CD4-positive, alpha-beta memory T cell (primary cell): ENCODE measurements at regions not wholly inside any gene's neighbourhood (a gene's known extent, or its start where the extent isn't known, plus 50 kb on each side); places are given as distances from the start of the nearest gene placed in this dataset.

ENCODE experiments used
- CTCF ChIA-PET: fragments of 350-600 bp; sonication (Branson Sonifier 250); formaldehyde crosslinking; loops from one replicate; lab custom pipeline; 2021; ENCODE audit warnings: inconsistent platforms; ENCODE audit not compliant: partially characterized antibody; lab: Charles Lee
- POLR2A ChIA-PET: fragments of 350-600 bp; sonication (Branson Sonifier 250); formaldehyde crosslinking; loops from one replicate; lab custom pipeline; 2021; ENCODE audit not compliant: partially characterized antibody; lab: Charles Lee
- DNase-seq, 5 donors: peaks; one replicate each; pipeline versions ENCODE4 v3.0.0 to v3.0.0-alpha.2; 2020 to 2022; ENCODE audit warnings: mixed read lengths in 1 of 5
- H3K27ac ChIP-seq: one replicate; pipeline ENCODE4 v1.7.0; 2013; ENCODE audit warnings: low read depth, low read length
- H3K27me3 ChIP-seq: 2 replicates; pipeline ENCODE4 v1.7.0; 2013; ENCODE audit warnings: mild to moderate bottlenecking, low read length, moderate library complexity; ENCODE audit not compliant: insufficient read depth
- H3K36me3 ChIP-seq: 2 replicates; pipeline ENCODE4 v1.7.0; 2013; ENCODE audit warnings: mild to moderate bottlenecking, low read length, moderate library complexity; ENCODE audit not compliant: insufficient read depth
- H3K4me1 ChIP-seq: 2 replicates; pipeline ENCODE4 v1.7.0; 2013; ENCODE audit warnings: mild to moderate bottlenecking, low read length, moderate library complexity; ENCODE audit not compliant: insufficient read depth
- H3K4me3 ChIP-seq, 2 donors: one replicate each; pipeline ENCODE4 v1.7.0; 2013; ENCODE audit warnings: low read length in 2 of 2, mild to moderate bottlenecking in 1 of 2
- H3K9me3 ChIP-seq, 2 donors: one replicate each; pipeline ENCODE4 v1.7.0; 2013; ENCODE audit warnings: low read length in 2 of 2, control low read depth in 1 of 2; ENCODE audit not compliant: control insufficient read depth in 1 of 2
- H3K27ac Mint-ChIP-seq, 7 donors: one replicate each; pipeline ENCODE4 v1.8.0; 2020 to 2021; ENCODE audit warnings: mixed read lengths in 7 of 7, mild to moderate bottlenecking in 6 of 7, inconsistent platforms in 3 of 7, moderate library complexity in 3 of 7
- H3K27me3 Mint-ChIP-seq, 2 donors: one replicate each; pipeline ENCODE4 v1.8.0; 2020 to 2021; ENCODE audit warnings: mixed read lengths in 2 of 2
- H3K36me3 Mint-ChIP-seq, 2 donors: one replicate each; pipeline ENCODE4 v1.8.0; 2020 to 2021; ENCODE audit warnings: mixed read lengths in 2 of 2, inconsistent platforms in 1 of 2, mild to moderate bottlenecking in 1 of 2
- H3K4me1 Mint-ChIP-seq, 4 donors: one replicate each; pipeline ENCODE4 v1.8.0; 2020 to 2021; ENCODE audit warnings: mixed read lengths in 4 of 4, mild to moderate bottlenecking in 1 of 4
- H3K4me3 Mint-ChIP-seq, 8 donors: one replicate each; pipeline ENCODE4 v1.8.0; 2020 to 2021; ENCODE audit warnings: mixed read lengths in 8 of 8, mild to moderate bottlenecking in 7 of 8, moderate library complexity in 6 of 8, inconsistent platforms in 3 of 8
- H3K9me3 Mint-ChIP-seq, 8 donors: one replicate each; pipeline ENCODE4 v1.8.0; 2020 to 2021; ENCODE audit warnings: mixed read lengths in 8 of 8, mild to moderate bottlenecking in 5 of 8, inconsistent platforms in 3 of 8, moderate library complexity in 1 of 8
- intact Hi-C: fragments of 100-400 bp; cut with micrococcal nuclease; formaldehyde crosslinking; loops from one replicate; pipeline ENCODE4 v1.15.1; 2023

DNA sequence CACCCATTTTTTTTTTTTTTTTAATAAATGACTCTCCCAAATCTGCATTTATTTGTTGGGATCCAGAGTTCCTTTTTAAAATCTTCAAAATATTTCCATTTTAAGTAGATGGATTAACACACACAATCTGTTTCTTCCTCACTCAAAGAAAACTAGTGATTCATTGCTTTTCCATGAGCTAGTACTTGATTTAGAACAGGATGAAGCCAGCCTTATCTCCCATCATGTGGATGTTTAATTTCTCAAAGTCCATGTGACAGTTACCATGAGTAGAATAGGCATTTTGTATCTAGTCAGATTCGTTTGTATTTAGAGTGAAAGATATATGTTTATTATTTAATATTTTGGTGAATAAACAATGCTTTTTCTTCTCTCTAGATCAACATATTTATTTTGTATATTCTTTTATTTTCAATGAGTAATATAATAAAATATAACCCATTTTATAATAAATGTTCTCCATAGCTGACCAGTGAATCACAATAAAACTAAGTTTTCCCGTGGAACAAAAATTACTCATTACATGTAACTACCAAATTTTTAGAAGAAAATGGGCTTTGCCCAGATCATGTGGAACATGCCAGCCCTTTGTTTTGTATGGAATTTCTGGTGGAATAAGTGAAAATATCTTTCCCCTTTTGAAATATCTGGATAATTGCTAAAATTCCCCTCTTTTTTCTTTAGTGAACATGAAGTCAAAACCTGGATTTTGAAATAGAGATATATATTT, 54.9 kb upstream of the RPS23 start:
- POLR2A ChIA-PET: no interaction called here
- Histone ChIP-seq H3K4me1 (no peaks in the 10 kb centered on the region), H3K27me3 (no peaks in the 10 kb centered on the region), H3K36me3 (no peaks in the 10 kb centered on the region), H3K4me3 (no peak overlapping the region), H3K27ac (no peak overlapping the region), H3K9me3 (no peaks in the 10 kb centered on the region)
- Mint-ChIP-seq H3K4me1 (no peaks in the 10 kb centered on the region), H3K27ac (no peak overlapping the region), H3K9me3 (peaks cover 0 to 4% (median 0%) of the 10 kb centered on the region in 8 donors), H3K4me3 (no peak overlapping the region), H3K36me3 (peaks cover 0 to 3% of the 10 kb centered on the region in 2 donors), H3K27me3 (peaks cover 4 to 5% of the 10 kb centered on the region in 2 donors)
- intact Hi-C loops: no loop called here
- CTCF ChIA-PET: interaction anchor here (1.0 kb wide), 1 partner anchor 19 kb away, joined by 3 read pairs; no protein-coding TSS in a partner anchor
- no peak for DNase-seq

DNA sequence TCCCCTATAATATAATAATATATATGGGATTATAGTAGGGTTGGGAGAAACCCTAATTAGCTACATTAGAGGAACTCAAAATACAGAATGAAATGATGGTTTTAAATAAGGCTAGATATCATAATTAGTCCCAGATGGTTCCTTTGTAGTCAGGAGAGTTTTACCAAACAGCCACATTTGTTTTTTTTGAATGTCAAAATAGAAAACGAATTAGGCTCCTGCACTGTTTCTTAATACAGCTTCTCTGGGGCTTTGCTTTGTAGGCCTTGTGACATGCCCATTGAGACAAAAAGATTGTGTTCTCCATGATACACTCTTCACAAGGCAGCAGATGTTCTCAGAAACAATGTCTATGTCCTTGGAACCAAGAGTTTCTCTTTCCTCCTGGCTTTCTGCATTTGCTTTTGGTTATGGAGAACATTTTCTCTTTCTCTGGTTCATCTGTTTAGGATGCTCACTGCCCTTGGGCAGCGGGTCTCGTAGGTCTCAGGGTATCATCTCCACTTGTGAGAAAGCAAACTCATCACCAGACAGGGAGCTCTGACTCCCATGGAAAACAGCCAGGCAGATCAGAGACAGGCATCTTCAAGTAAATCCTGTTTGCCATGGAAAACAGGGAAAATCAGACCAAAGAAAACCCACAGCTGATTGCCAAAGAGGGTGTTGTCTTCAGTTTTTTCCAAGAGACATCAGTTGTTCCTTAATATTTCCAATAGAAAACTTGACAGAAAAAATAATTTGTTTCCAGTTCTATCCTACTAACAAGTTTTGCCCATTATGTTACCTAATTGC, 54.1 kb upstream of the RPS23 start:
- no peaks in the 10 kb centered on the region for H3K27me3 ChIP-seq
- Mint-ChIP-seq H3K4me1 (no peaks in the 10 kb centered on the region), H3K4me3 (no peak overlapping the region), H3K9me3 (peaks cover 0 to 4% (median 0%) of the 10 kb centered on the region in 8 donors), H3K27me3 (peaks cover 5% of the 10 kb centered on the region in 2 donors), H3K36me3 (peaks cover 0 to 3% of the 10 kb centered on the region in 2 donors), H3K27ac (no peak overlapping the region)
- no peaks in the 10 kb centered on the region for H3K4me1 ChIP-seq
- intact Hi-C loops: no loop called here
- H3K4me3 ChIP-seq: no peak overlapping the region
- CTCF ChIA-PET: interaction anchor here (1.0 to 1.5 kb wide), 2 partner anchors 17 to 20 kb away, joined by 3 read pairs; no protein-coding TSS in a partner anchor
- DNase-seq: no peak
- no peaks in the 10 kb centered on the region for H3K9me3 ChIP-seq
- POLR2A ChIA-PET: no interaction called here
- no peaks in the 10 kb centered on the region for H3K36me3 ChIP-seq
- no peak overlapping the region for H3K27ac ChIP-seq

DNA sequence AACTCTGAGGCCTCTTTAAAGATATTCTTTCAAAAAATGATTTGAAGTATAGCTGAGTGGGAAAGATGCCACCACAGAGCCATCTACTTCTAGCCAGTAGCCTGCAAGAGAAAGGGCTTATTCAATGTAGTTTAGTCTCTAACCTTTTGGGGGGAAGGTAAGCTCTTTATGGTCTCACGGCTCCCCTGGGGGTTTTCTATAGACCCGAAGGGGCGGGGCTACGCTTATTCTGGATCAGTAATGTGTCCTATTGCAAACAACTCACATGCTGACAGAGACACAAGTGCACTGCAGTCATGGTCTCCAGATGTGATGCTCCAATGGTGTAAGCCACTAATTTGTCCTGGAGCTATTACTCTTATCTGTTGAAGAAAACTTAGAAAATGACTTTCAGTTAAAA, 53.4 kb upstream of the RPS23 start:
- H3K9me3 ChIP-seq: no peaks in the 10 kb centered on the region
- intact Hi-C loops: no loop called here
- no peaks in the 10 kb centered on the region for H3K27me3 ChIP-seq
- DNase-seq: no peak
- ChIA-PET CTCF (interaction anchor here (0.9 to 1.5 kb wide), 2 partner anchors 18 to 19 kb away, joined by 3 read pairs; no protein-coding TSS in a partner anchor), POLR2A (no interaction called here)
- Mint-ChIP-seq H3K27me3 (peaks cover 5 to 6% of the 10 kb centered on the region in 2 donors), H3K27ac (no peak overlapping the region), H3K4me1 (no peaks in the 10 kb centered on the region), H3K9me3 (peaks cover 0 to 4% (median 0%) of the 10 kb centered on the region in 8 donors), H3K36me3 (peaks cover 0 to 3% of the 10 kb centered on the region in 2 donors), H3K4me3 (no peak overlapping the region)
- no peaks in the 10 kb centered on the region for H3K36me3 ChIP-seq
- H3K4me3 ChIP-seq: no peak overlapping the region
- no peak overlapping the region for H3K27ac ChIP-seq
- H3K4me1 ChIP-seq: no peaks in the 10 kb centered on the region

DNA sequence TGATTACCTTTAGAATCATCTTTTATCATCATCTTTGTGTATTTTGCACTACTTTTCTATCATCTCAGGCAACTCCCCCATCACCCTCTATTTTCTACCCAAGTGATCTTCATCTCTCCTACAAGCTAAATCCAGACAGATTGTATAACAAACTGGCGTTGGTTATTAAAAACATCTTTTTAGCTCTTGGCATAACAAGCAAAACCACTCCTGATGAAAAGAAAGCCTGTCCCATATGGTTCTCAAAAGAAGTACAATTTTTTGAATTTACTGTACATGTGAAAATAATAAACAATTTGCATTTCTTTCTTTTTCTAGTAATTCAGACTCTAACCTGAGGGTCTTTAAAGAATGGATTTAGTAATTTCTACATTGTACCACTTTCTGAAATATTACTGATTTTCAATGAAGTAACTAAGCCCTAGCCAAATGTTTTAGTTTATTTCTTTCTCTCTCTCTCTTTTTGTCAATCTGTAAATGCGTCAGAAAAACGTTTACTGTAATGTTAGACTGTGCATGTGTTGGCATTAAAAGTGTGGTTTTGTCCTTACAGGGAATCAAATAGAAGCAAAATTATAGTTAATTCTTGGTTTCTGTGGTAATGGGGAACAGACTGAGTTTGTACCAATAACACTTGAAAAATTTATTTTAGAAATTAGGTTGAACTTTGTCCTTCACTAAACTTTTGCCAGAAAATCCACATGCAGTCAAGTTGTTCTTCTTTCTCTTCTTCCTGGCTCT, 52.5 kb upstream of the RPS23 start:
- Histone ChIP-seq H3K4me1 (no peaks in the 10 kb centered on the region), H3K4me3 (no peak overlapping the region), H3K27ac (no peak overlapping the region), H3K9me3 (no peaks in the 10 kb centered on the region), H3K36me3 (no peaks in the 10 kb centered on the region), H3K27me3 (no peaks in the 10 kb centered on the region)
- Mint-ChIP-seq H3K4me3 (no peak overlapping the region), H3K4me1 (no peaks in the 10 kb centered on the region), H3K27ac (no peak overlapping the region), H3K27me3 (peaks cover 5 to 6% of the 10 kb centered on the region in 2 donors), H3K36me3 (peaks cover 0 to 3% of the 10 kb centered on the region in 2 donors), H3K9me3 (peaks cover 0 to 4% (median 0%) of the 10 kb centered on the region in 8 donors)
- ChIA-PET CTCF (interaction anchor here (0.9 kb wide), 1 partner anchor 20 kb away, joined by 3 read pairs; no protein-coding TSS in a partner anchor), POLR2A (no interaction called here)
- no peak for DNase-seq
- intact Hi-C loops: no loop called here

DNA sequence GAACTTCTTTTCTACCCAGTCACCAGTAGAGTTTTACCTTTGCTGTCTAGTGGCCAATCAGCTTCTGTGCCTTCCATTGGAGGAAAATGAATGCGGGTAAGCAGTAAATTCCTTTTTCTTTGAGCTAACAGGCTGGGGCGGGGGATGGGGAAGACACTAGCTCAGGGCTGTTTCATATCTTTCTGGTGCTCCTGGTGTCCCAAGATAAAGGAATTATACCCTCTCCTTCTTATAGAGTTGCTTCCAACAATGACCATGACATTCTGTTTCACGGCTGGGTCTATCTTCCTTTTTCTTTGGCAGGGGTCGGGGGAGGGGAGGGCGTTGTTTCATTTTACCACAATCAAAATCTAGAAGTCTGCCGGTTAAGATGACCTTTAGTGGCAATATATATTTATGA, 51.2 kb upstream of the RPS23 start:
- no peaks in the 10 kb centered on the region for H3K27me3 ChIP-seq
- H3K4me3 ChIP-seq: no peak overlapping the region
- no peak overlapping the region for H3K27ac ChIP-seq
- H3K4me1 ChIP-seq: no peaks in the 10 kb centered on the region
- H3K27ac Mint-ChIP-seq: no peak overlapping the region
- no peaks in the 10 kb centered on the region for H3K36me3 ChIP-seq
- intact Hi-C loops: no loop called here
- peaks cover 0 to 3% of the 10 kb centered on the region in 2 donors for H3K36me3 Mint-ChIP-seq
- H3K27me3 Mint-ChIP-seq: peaks cover 9 to 10% of the 10 kb centered on the region in 2 donors
- H3K4me1 Mint-ChIP-seq: no peaks in the 10 kb centered on the region
- peaks cover 0 to 4% (median 0%) of the 10 kb centered on the region in 8 donors for H3K9me3 Mint-ChIP-seq
- H3K9me3 ChIP-seq: no peaks in the 10 kb centered on the region
- H3K4me3 Mint-ChIP-seq: no peak overlapping the region
- POLR2A ChIA-PET: no interaction called here
- DNase-seq: no peak
- CTCF ChIA-PET: interaction anchor here (1.6 kb wide), 1 partner anchor 21 kb away, joined by 3 read pairs; no protein-coding TSS in a partner anchor
